Esophagus squamous epithelium (tissue), 4 donors: ENCODE measurements at regions not wholly inside any gene's neighbourhood (a gene's known extent, or its start where the extent isn't known, plus 50 kb on each side); places are given as distances from the start of the nearest gene placed in this dataset.

Source experiments
- CTCF ChIP-seq, 6 experiments: fragments of 450-650 bp in 4 of 6; fragments of 200-600 bp in 2 of 6; sonication (generic) in 2 of 6; IDR thresholded peaks; one replicate each; pipeline ENCODE4 v1.5.1; 2016 to 2019; ENCODE audit warnings: antibody characterized with exemption in 6 of 6, mild to moderate bottlenecking in 4 of 6, moderate library complexity in 4 of 6
- POLR2A ChIP-seq, 4 donors: fragments of 450-650 bp; IDR thresholded peaks; one replicate each; pipeline ENCODE4 v1.6.1; 2017; ENCODE audit warnings: antibody characterized with exemption in 4 of 4, mild to moderate bottlenecking in 4 of 4, moderate library complexity in 3 of 4

GRCh38 chr4:135976860-135977259 lies 1555.4 kb downstream of the PCDH18 start:
- TF ChIP-seq POLR2A (IDR thresholded peaks at IDR 0.05) (no peak), CTCF (IDR thresholded peaks at IDR 0.05) (no peak)
